Heart left ventricle (tissue), 16 donors: ENCODE measurements at regions not wholly inside any gene's neighbourhood (a gene's known extent, or its start where the extent isn't known, plus 50 kb on each side); places are given as distances from the start of the nearest gene placed in this dataset.

Experiments
- ATAC-seq, 4 donors: fragments of 200-7000 bp; cut with Tn5 transposase; one replicate each; pipeline ENCODE4 v1.9.1; 2020 to 2022; ENCODE audit warnings: moderate library complexity in 4 of 4, mild to moderate bottlenecking in 3 of 4, moderate number of reproducible peaks in 1 of 4
- DNase-seq, 5 donors: peaks; one replicate each; pipeline ENCODE4 v3.0.0-alpha.2; 2020
- H3K27ac ChIP-seq, 12 donors: fragments of 200-600 bp; sonication (generic) in 4 of 12; one replicate each; pipeline versions ENCODE4 v1.5.0 to v1.8.0; 2016 to 2022; ENCODE audit warnings: mild to moderate bottlenecking in 2 of 12
- H3K27me3 ChIP-seq, 9 donors: fragments of 200-600 bp; sonication (generic) in 2 of 9; one replicate each; pipeline versions ENCODE4 v1.5.1 to v1.8.0; 2016 to 2022; ENCODE audit warnings: mild to moderate bottlenecking in 3 of 9
- H3K36me3 ChIP-seq, 9 donors: fragments of 200-600 bp; sonication (generic) in 2 of 9; one replicate each; pipeline versions ENCODE4 v1.5.0 to v1.8.0; 2018 to 2022; ENCODE audit warnings: mild to moderate bottlenecking in 2 of 9
- H3K4me1 ChIP-seq, 12 donors: fragments of 200-600 bp; sonication (generic) in 4 of 12; one replicate each; pipeline versions ENCODE4 v1.5.0 to v1.8.0; 2016 to 2022; ENCODE audit warnings: mild to moderate bottlenecking in 3 of 12
- H3K4me3 ChIP-seq, 12 donors: fragments of 200-600 bp; sonication (generic) in 4 of 12; one replicate each; pipeline versions ENCODE4 v1.5.0 to v1.8.0; 2017 to 2022; ENCODE audit warnings: mild to moderate bottlenecking in 9 of 12, moderate library complexity in 4 of 12
- H3K9me3 ChIP-seq, 12 donors: fragments of 200-600 bp; sonication (generic) in 4 of 12; one replicate each; pipeline versions ENCODE4 v1.5.0 to v1.8.0; 2016 to 2022; ENCODE audit warnings: mild to moderate bottlenecking in 1 of 12
- POLR2A ChIP-seq, 2 donors: fragments of 450-650 bp; IDR thresholded peaks; one replicate each; pipeline ENCODE4 v1.6.1; 2017; ENCODE audit warnings: antibody characterized with exemption in 2 of 2, mild to moderate bottlenecking in 2 of 2, moderate library complexity in 2 of 2
- WGBS, 4 donors: extraction: QIAGEN DNeasy Blood & Tissue Kit in 2 of 4; methylation state at CpG; one replicate each; pipeline versions ENCODE4 v1.1.5 to v1.1.7; 2013 to 2018; 5-methylcytosine and 5-hydroxymethylcytosine counted together
- intact Hi-C, 10 donors: fragments of 100-400 bp; cut with DNase I; formaldehyde crosslinking; loops; one replicate each; pipeline versions ENCODE4 v1.11.1 to v1.14.2; 2022
- TF ChIP-seq, protein P1 (sequence below), 12 donors: fragments of 200-600 bp; sonication (generic) in 4 of 12; IDR thresholded peaks; one replicate each; pipeline versions ENCODE4 v1.5.0 to v1.8.0; 2018 to 2022; ENCODE audit warnings: antibody characterized with exemption in 12 of 12, mild to moderate bottlenecking in 5 of 12
- donor health status: ischemic (EF 13 %, LVEDD 7.1; RV severe dilation, severe dysfunction).
- donor health status: healthy with polysubstance abuse.
- donor health status: DM: no; HTN: yes; CAD: no.
- donor health status: DM: no; HTN: no; CAD: no.
- donor health status: ischemic (EF 25% LVEDD 6.9; RV normal size, moderate dysfunction).
- donor health status: ischemic (EF 25% LVEDD 5.7; RV mildly dilated, moderate dysfunction).
- donor health status: healthy.
- donor health status: DM: yes; HTN: yes; CAD: no.
- donor health status: ischemic (EF 35%, LVEDD 5.7; RV mildly dilated, moderate dysfunction).
- donor health status: nonischemic (EF 11% LVEDD 7.7; RV severe dilation, severe dysfunction).
- donor health status: DM: yes; HTN: yes; CAD: no.
- donor health status: PGD.
- donor health status: ischemic (EF 29% LVEDD 5.4; RV normal size, mild dysfunction).
- donor health status: nonischemic (EF 23%, LVEDD 6.1; RV moderate dilation, normal function).

DNA sequence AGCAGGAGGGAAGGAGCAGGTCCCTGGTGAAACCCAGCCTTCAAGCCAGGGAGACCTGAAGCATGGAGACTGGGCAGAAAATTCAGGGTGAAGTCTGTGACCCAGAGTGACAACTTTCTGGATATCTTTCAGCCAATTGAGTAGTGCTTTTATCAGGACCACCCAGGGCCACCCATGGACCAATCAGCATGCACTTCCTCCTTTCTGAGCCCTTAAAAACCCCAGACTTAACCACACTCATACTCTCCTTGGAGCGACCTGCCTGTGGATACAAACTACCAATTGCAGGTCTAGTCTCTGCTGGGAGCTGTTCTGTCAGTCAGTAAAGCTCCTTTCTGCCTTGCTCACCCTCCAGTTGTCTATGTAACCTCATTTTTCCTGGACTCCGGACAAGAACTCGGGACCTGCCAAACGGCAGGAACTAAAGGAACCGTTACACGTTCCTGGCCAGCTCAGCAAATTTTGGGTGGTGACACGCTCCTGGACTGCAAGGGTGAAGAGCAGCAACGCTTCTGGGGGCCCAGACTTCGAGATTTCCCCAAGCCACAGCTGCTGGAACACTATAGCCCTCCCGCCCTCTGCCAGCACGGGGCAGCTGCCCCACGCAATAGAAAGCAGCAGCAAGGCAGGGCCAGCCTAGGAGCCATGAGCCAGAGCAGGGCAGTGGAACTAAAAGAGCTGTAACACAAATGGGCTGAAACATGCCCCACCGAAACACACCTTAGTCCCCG is 1183.4 kb downstream of the AMY1C start:
- Histone ChIP-seq H3K9me3 (peaks cover 0 to 12% (median 0%) of the 10 kb centered on the region in 12 donors), H3K27ac (no peak overlapping the region), H3K4me3 (no peak overlapping the region), H3K4me1 (no peaks in the 10 kb centered on the region), H3K27me3 (no peaks in the 10 kb centered on the region), H3K36me3 (no peaks in the 10 kb centered on the region)
- 77 to 82% (median 79%) methylated on average over 8 to 14 of the region's 14 CpGs for WGBS, 4 donors
- no peak for TF ChIP-seq POLR2A (IDR thresholded peaks at IDR 0.05)
- TF ChIP-seq, protein P1, sequence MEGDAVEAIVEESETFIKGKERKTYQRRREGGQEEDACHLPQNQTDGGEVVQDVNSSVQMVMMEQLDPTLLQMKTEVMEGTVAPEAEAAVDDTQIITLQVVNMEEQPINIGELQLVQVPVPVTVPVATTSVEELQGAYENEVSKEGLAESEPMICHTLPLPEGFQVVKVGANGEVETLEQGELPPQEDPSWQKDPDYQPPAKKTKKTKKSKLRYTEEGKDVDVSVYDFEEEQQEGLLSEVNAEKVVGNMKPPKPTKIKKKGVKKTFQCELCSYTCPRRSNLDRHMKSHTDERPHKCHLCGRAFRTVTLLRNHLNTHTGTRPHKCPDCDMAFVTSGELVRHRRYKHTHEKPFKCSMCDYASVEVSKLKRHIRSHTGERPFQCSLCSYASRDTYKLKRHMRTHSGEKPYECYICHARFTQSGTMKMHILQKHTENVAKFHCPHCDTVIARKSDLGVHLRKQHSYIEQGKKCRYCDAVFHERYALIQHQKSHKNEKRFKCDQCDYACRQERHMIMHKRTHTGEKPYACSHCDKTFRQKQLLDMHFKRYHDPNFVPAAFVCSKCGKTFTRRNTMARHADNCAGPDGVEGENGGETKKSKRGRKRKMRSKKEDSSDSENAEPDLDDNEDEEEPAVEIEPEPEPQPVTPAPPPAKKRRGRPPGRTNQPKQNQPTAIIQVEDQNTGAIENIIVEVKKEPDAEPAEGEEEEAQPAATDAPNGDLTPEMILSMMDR (IDR thresholded peaks at IDR 0.05) = no peak
- intact Hi-C loops = no loop called here
- no peak for DNase-seq
- ATAC-seq = no peak

DNA sequence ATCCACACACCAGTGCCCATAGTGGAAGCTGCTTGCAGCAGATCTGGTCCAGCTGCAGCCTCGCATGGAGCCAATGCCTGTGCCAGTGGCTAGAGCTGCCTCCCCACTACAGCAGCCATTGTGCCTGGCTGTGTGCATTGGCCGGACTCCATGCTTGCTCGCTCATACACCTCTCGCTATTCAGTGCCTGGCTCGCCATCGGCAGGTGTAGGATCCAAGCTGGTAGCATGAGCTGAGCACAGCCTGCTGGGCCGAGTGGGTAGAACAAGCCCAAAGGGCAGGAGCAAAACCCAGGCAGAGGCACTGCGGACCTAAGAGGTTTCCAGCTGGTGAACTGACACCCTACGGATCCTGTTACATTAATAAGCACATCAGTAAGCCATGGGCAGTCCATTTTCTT is 1184.1 kb downstream of the AMY1C start:
- WGBS, 4 donors = 83 to 87% (median 85%) methylated on average over 9 of the region's 9 CpGs
- Histone ChIP-seq H3K27me3 (no peaks in the 10 kb centered on the region), H3K4me3 (no peak overlapping the region), H3K27ac (no peak overlapping the region), H3K4me1 (no peaks in the 10 kb centered on the region), H3K36me3 (no peaks in the 10 kb centered on the region), H3K9me3 (peaks cover 0 to 12% (median 0%) of the 10 kb centered on the region in 12 donors)
- DNase-seq = no peak
- ATAC-seq = no peak
- intact Hi-C loops = no loop called here
- TF ChIP-seq POLR2A (IDR thresholded peaks at IDR 0.05) = no peak
- TF ChIP-seq, protein P1 (IDR thresholded peaks at IDR 0.05) = no peak

DNA sequence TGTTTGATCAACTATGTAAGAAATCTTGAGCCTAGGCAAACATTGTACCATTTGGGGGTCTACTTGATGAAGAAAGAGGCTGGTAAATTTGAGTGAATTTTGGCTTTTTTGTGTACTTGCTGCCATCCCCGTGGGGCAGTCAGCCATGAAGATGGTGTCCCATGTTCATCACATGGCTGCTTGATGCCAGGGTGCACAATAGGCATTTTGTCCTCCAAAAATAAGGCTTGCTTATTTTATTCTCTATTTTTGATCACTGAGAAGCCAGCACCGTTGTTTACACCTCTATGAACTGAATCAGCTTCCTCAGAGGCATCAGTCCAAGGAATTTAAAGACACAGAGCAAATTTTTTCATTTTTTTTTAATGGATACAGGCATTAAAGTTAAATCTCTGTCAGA is 1195.7 kb downstream of the AMY1C start:
- Histone ChIP-seq H3K4me1 (no peaks in the 10 kb centered on the region), H3K9me3 (peaks cover 0 to 9% (median 0%) of the 10 kb centered on the region in 12 donors), H3K4me3 (no peak overlapping the region), H3K36me3 (no peaks in the 10 kb centered on the region), H3K27ac (no peak overlapping the region), H3K27me3 (no peaks in the 10 kb centered on the region)
- no peak for DNase-seq
- ATAC-seq = no peak
- no peak for TF ChIP-seq POLR2A (IDR thresholded peaks at IDR 0.05)
- TF ChIP-seq, protein P1 (IDR thresholded peaks at IDR 0.05) = no peak
- 22 to 50% (median 46%) methylated on average over 2 of the region's 2 CpGs for WGBS, 4 donors
- intact Hi-C loops = no loop called here

DNA sequence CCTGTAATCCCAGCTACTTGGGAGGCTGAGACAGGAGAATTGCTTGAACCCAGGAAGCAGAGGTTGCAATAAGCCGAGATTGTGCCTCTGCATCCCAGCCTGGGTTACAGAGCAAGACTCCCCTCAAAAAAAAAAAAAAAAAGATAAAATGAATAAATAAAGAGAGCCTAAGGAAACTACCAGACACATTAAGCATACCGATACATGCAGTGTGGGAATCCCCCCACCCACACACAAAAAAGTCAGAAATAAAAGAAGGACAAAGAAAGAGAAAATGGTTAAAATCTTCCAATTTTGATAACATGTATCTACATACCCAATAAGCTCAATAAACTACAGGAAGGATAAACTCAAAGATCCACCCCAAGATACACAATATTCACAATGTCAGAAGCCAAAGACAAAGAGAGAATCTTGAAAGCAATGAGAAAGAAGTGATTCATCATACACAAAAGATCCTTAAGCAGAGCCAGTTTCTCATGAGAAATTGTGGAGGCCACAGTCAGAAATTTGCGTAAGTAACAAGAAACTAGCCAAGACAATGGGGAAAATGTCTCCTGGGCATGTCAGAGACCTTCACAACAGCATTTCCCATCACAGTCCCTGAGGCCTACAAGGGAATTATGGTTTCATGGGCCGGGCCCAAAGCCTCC is 1197.0 kb downstream of the AMY1C start:
- Histone ChIP-seq H3K9me3 (peaks cover 0 to 9% (median 0%) of the 10 kb centered on the region in 12 donors), H3K27me3 (no peaks in the 10 kb centered on the region), H3K4me3 (no peak overlapping the region), H3K36me3 (no peaks in the 10 kb centered on the region), H3K4me1 (no peaks in the 10 kb centered on the region), H3K27ac (no peak overlapping the region)
- intact Hi-C loops = no loop called here
- ATAC-seq (no peak), DNase-seq (no peak)
- TF ChIP-seq, protein P1 (IDR thresholded peaks at IDR 0.05) = no peak
- no peak for TF ChIP-seq POLR2A (IDR thresholded peaks at IDR 0.05)
- WGBS, 4 donors = 70 to 86% (median 83%) methylated on average over 4 of the region's 4 CpGs
